ENCODE measurements at regions not wholly inside any gene's neighbourhood (a gene's known extent, or its start where the extent isn't known, plus 50 kb on each side); places are given as distances from the start of the nearest gene placed in this dataset.
A peak's percentile ranks its signal among the peaks of the same experiment; 100 is the strongest.
"Not testable (repeated sequence)": the region's sequence is repeated elsewhere in the genome, so short reads cannot be mapped to it uniquely, and the experiment has no call there.

- not testable (repeated sequence) for H3K9me3 Mint-ChIP-seq; H3K36me3 Mint-ChIP-seq (ENCODE audit: low read depth); H3K27ac Mint-ChIP-seq; H3K4me1 Mint-ChIP-seq (ENCODE audit: low read depth); DNase-seq; H3K4me3 Mint-ChIP-seq
- H3K27me3 Mint-ChIP-seq = peaks cover 17% of the 10 kb centered on the region
Measured at GRCh38 chrX:79026742-79027141, 81.6 kb downstream of the P2RY10 start.

DNA sequence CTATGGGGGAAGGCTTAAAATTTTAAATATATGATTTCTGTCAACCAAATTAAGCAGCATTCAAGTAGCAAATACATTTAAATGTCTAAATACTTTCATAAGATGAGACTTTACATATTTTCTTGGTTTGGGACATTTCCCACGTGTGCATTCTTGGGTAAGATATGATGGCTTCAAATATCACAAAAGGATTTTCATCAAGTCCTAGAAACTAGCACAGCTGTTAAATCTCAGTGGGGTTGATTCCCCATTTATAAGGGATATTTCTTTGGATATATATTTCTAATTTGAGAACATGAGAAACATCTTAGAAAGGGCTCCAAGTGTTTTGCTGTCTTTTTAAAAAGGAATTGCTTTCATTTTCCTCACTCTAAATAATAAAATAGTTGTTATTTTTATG is 90.2 kb downstream of the P2RY10 start:
- H3K36me3 Mint-ChIP-seq (ENCODE audit: low read depth) = no peaks in the 10 kb centered on the region
- no peak for DNase-seq
- no peak overlapping the region for H3K4me3 Mint-ChIP-seq
- H3K27ac Mint-ChIP-seq = no peak overlapping the region
- H3K4me1 Mint-ChIP-seq (ENCODE audit: low read depth) = peaks cover 30% of the 10 kb centered on the region
- H3K27me3 Mint-ChIP-seq = peaks cover 50% of the 10 kb centered on the region
- H3K9me3 Mint-ChIP-seq = peaks cover under 1% of the 10 kb centered on the region

DNA sequence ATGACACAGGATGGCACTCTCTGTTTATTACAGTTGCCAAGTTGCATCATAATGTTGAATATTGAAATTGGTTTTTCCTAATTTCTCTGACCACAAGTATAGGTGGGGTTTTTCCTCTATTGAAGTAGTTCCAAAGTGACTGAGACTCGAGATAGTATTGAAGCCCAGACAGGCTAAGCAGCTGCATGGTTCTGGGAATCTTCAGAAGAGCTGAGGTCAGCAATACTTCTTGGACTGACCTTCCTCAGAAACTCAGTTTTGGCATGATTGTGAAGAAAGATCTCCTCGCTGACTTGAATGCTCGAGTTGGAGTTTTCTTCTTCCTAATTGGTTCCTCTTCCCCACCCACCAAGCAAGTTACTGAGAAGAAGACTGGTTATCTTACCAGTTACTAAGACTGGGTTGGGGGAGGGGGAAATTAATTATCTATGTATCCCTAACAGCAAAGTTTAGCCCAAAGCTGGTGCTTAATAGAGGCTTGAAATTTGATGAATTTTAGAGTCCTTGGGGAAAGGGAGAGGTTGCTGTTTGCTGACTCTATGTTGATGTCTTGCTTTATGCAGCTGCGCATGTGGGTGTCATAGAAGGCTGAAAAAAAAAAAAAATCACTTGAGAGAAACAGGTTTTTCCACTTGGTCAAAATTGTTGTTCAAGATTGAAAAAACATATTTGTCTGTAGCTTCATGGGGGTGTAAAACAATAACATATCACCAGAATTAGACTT is 91.1 kb downstream of the P2RY10 start:
- Mint-ChIP-seq H3K27ac (no peak overlapping the region), H3K27me3 (peaks cover 52% of the 10 kb centered on the region), H3K4me3 (no peak overlapping the region), H3K36me3 (ENCODE audit: low read depth) (no peaks in the 10 kb centered on the region), H3K4me1 (ENCODE audit: low read depth) (peaks cover 30% of the 10 kb centered on the region), H3K9me3 (no peaks in the 10 kb centered on the region)
- DNase-seq = no peak

- DNase-seq = no peak
- Mint-ChIP-seq H3K4me3 (no peak overlapping the region), H3K36me3 (ENCODE audit: low read depth) (peaks cover 3% of the 10 kb centered on the region), H3K27me3 (peaks cover 22% of the 10 kb centered on the region), H3K9me3 (peaks cover 6% of the 10 kb centered on the region), H3K27ac (no peak overlapping the region), H3K4me1 (ENCODE audit: low read depth) (peaks cover 2% of the 10 kb centered on the region)
Measured at GRCh38 chrX:79065696-79066095, 78.8 kb upstream of the GPR174 start.

DNA sequence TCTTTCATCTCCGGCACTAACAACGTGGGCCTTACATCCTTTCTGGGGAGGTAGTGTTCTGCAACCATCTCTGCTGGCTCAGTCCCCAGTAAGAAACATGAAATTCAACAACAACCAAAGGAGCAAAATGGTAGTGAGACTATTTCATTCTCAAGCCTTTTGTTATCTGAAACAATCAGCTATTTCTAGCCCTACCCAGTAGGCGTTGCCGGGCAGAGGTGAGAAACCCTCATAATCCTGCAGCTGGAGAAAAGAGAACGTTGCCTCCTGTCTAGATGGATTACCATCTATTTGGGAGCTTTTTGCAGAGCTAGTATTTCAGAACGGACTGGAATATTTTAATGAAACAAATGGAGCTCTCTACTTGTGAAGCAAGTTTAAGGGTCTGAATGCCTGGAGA is 66.4 kb upstream of the GPR174 start:
- Mint-ChIP-seq H3K36me3 (ENCODE audit: low read depth) (no peaks in the 10 kb centered on the region), H3K27ac (no peak overlapping the region), H3K4me3 (no peak overlapping the region)

GRCh38 chrX:79079477-79079876 is 65.0 kb upstream of the GPR174 start:
- Mint-ChIP-seq H3K9me3 (no peaks in the 10 kb centered on the region), H3K27me3 (peaks cover 6% of the 10 kb centered on the region), H3K36me3 (ENCODE audit: low read depth) (peaks cover 2% of the 10 kb centered on the region), H3K4me1 (ENCODE audit: low read depth) (peaks cover 39% of the 10 kb centered on the region), H3K4me3 (no peak overlapping the region), H3K27ac (no peak overlapping the region)
- DNase-seq = no peak

More for the DNA sequence above, 66.4 kb upstream of the GPR174 start:
- no peaks in the 10 kb centered on the region for H3K9me3 Mint-ChIP-seq
- no peak for DNase-seq
- H3K4me1 Mint-ChIP-seq (ENCODE audit: low read depth) = peaks cover 29% of the 10 kb centered on the region
- H3K27me3 Mint-ChIP-seq = peaks cover 5% of the 10 kb centered on the region

GRCh38 chrX:79080141-79080540 is 64.3 kb upstream of the GPR174 start:
- no peak overlapping the region for H3K27ac Mint-ChIP-seq
- H3K9me3 Mint-ChIP-seq = no peaks in the 10 kb centered on the region
- H3K27me3 Mint-ChIP-seq = peaks cover 6% of the 10 kb centered on the region
- DNase-seq = no peak
- H3K4me1 Mint-ChIP-seq (ENCODE audit: low read depth) = peaks cover 45% of the 10 kb centered on the region
- H3K36me3 Mint-ChIP-seq (ENCODE audit: low read depth) = peaks cover 2% of the 10 kb centered on the region
- H3K4me3 Mint-ChIP-seq = no peak overlapping the region

DNA sequence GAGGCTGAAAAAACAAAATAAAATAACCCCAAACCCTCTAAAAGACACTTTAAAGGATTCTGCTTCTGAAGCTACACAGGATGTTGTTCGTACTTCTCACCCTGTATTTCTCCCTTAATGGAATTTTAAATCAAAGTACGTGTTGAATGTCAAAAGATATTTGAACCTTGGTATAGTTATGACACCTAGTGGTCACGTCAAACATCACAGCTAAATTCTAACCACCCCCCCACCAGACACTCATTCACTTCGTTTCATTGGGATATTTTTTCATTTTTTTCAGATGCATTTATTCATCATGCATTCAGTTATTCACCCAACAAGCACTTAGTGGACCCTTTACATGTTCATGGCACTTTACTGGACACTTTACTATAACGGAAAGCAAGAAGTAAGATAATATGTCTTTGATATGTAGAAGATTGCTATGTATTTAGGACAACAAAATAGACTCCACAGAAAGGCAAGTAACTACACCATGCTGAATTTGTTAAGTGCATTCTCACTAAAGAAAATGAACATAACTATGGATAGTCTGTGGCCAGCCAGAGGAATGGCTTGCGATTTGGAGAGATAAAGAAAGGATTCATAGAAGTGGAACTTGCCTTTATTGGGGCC is 62.5 kb upstream of the GPR174 start:
- no peak for DNase-seq

DNA sequence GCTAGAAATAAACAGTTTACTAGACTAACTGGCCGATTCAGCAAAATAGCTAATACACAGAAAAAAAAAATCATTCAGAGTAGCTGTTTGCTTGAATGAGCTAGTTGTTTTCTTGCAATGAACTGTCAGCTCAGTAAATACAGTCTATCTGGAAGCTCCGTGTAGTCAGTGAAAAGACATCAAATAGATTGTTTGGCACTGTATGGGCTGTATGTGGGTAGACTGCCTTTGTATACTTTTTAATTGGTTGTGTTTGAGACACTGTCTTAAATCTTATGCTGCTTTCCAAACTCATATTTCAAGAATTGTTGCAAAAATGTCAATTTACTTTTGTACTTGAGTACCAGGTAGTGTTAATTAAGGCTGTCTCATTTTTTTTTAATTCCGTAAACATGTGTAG is 61.6 kb upstream of the GPR174 start:
- Mint-ChIP-seq H3K27me3 (peaks cover 6% of the 10 kb centered on the region), H3K4me3 (peak overlapping the region; percentile 36), H3K27ac (peak overlapping the region; percentile 74), H3K4me1 (ENCODE audit: low read depth) (peaks cover 54% of the 10 kb centered on the region), H3K9me3 (peaks cover 2% of the 10 kb centered on the region), H3K36me3 (ENCODE audit: low read depth) (peaks cover 5% of the 10 kb centered on the region)
- no peak for DNase-seq

More for the DNA sequence above, 62.5 kb upstream of the GPR174 start:
- peak overlapping the region; percentile 48 for H3K4me3 Mint-ChIP-seq
- peaks cover 2% of the 10 kb centered on the region for H3K9me3 Mint-ChIP-seq
- peaks cover 6% of the 10 kb centered on the region for H3K27me3 Mint-ChIP-seq
- H3K27ac Mint-ChIP-seq = peak overlapping the region; percentile 83
- peaks cover 5% of the 10 kb centered on the region for H3K36me3 Mint-ChIP-seq (ENCODE audit: low read depth)
- peaks cover 49% of the 10 kb centered on the region for H3K4me1 Mint-ChIP-seq (ENCODE audit: low read depth)

DNA sequence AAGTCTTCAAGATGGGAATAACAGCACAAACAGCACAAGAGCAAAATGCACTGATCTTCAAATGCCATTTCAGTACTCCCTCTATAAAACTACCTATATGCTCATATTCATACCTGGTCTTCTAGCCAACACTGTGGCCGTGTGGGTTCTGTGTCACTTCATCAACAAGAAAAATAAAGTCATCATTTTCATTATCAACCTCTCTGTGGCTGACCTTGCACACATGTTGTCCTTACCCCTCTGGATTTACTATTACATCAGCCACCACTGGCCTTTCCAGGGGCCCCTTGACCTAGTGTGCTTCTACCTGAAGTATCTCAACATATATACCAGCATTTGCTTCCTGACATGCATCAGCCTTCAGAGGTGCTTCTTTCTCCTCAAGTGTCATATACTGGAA is 59.6 kb upstream of the GPR174 start:
- no peak for DNase-seq
- Mint-ChIP-seq H3K9me3 (peaks cover 2% of the 10 kb centered on the region), H3K36me3 (ENCODE audit: low read depth) (peaks cover 5% of the 10 kb centered on the region), H3K4me3 (no peak overlapping the region), H3K4me1 (ENCODE audit: low read depth) (peaks cover 56% of the 10 kb centered on the region), H3K27ac (peak overlapping the region; percentile 41), H3K27me3 (peaks cover 6% of the 10 kb centered on the region)

GRCh38 chrX:79089896-79090584 is 54.4 kb upstream of the GPR174 start:
- DNase-seq = no peak
- H3K4me1 Mint-ChIP-seq (ENCODE audit: low read depth) = peaks cover 59% of the 10 kb centered on the region
- peaks cover 2% of the 10 kb centered on the region for H3K9me3 Mint-ChIP-seq
- no peak overlapping the region for H3K4me3 Mint-ChIP-seq
- peak overlapping the region; percentile 59 for H3K27ac Mint-ChIP-seq
- H3K27me3 Mint-ChIP-seq = no peaks in the 10 kb centered on the region
- peaks cover 4% of the 10 kb centered on the region for H3K36me3 Mint-ChIP-seq (ENCODE audit: low read depth)

DNA sequence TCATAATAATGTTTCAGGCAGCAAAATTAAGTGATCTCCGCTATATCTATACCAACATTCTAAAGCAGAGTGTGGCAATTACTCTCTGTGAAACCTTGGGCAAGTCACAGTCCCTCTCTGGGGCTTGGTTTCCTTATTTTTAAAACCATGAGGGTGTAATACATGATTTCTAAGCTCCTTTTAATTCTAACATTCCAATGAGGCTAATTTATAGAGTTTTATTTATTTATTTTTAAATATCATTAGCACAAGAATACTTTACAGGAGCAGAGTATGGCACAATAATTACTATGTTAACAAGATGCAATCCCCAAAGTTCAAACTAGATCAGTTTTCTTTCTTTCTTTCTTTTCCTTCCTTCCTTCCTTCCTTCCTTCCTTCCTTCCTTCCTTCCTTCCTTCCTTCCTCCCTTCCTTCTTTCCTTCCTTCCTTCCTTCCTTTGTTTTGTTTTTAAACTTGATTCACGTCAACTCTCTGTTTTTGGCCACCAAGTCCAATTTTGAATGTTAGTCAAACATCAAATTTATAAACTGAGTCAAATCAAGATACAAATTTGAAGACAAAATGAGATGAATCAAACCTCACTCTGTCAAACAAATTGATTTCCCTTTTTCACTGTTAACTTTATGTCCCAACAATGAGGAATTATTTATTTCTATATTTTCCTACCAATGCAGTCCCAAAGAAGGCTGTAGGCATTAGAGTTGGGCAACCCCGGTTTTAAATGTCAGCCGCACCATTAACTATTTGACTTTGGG is 50.2 kb upstream of the GPR174 start:
- no peak for DNase-seq
- Mint-ChIP-seq H3K4me1 (ENCODE audit: low read depth) (peaks cover 79% of the 10 kb centered on the region), H3K9me3 (peaks cover 4% of the 10 kb centered on the region), H3K36me3 (ENCODE audit: low read depth) (no peaks in the 10 kb centered on the region), H3K27ac (peak overlapping the region; percentile 91), H3K27me3 (peaks cover 5% of the 10 kb centered on the region), H3K4me3 (no peak overlapping the region)

Data from activated T-cell treated with anti-CD3 and anti-CD28 coated beads, Interleukin-2, amount 50 U/mL, for 24 hours (primary cell).